ENCODE measurements at regions not wholly inside any gene's neighbourhood (a gene's known extent, or its start where the extent isn't known, plus 50 kb on each side); places are given as distances from the start of the nearest gene placed in this dataset.

DNA sequence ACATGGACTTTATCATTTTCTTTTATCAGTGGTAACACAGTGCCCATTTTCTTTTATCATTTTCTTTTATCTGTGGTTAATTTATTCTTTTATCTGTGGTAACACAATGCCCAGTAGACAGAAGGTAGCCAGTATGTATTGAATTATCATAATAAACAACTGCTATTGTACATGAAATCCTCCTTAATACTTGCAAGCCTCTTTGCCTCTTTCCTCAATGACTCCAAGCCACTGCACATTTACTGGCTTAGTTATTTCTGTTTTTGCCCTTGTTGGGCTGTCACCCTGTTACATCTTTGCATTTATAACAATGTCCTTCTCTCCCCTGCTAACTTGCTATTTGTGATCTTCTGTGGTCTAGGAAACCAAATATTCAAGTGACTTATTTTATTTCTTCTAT is 345.0 kb downstream of the ATP23 start:
- intact Hi-C loops (cut with DNase I): loop anchor here (10.0 kb wide), 1 partner anchor 182 kb away; no protein-coding TSS in a partner anchor
- DNase-seq (ENCODE audit: missing footprints) (no peak), ATAC-seq (no peak)

DNA sequence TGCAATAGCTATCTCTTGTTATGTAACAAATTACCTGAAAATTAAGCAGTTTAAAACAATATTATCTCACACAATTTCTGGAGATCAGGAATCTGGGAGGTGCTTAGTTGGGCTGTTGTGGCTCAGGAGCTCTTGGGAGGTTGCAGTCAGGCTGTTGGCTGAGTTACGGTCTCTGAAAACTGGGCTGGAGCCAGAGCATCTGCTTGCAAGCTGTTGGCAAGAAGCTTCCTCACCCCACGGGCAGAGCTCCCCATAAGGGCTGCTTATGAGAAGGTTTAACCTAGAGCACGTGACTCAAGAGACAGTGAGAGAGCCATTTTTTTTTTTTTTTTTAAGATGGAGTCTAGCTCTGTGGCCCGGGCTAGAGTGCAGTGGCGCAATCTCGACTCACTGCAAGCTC is 346.8 kb downstream of the ATP23 start:
- intact Hi-C loops (cut with DNase I): loop anchor here (10.0 kb wide), 1 partner anchor 183 kb away; no protein-coding TSS in a partner anchor
- ATAC-seq (peak; percentile 16), DNase-seq (ENCODE audit: missing footprints) (peak; percentile 44)

DNA sequence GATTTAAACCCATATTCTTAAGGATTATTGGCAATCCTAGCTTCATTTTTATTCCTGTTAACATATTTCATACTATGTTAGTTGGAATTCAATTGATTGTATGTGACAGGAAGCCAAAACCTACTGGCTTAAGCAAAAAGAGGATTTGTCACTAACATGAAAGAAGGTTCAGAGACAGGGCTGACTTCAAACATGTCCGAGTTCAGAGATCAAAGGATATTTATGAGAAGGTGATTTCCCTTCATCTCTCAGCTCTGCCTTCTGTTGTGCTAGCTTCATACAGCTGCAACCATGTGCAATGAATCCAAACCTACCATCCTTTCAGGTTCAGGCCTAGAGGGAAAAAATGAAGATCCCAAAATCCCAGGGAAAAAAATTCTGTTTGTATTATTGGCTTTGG is 349.7 kb downstream of the ATP23 start:
- intact Hi-C loops (cut with DNase I): no loop called here
- no peak for DNase-seq (ENCODE audit: missing footprints)
- ATAC-seq: no peak

DNA sequence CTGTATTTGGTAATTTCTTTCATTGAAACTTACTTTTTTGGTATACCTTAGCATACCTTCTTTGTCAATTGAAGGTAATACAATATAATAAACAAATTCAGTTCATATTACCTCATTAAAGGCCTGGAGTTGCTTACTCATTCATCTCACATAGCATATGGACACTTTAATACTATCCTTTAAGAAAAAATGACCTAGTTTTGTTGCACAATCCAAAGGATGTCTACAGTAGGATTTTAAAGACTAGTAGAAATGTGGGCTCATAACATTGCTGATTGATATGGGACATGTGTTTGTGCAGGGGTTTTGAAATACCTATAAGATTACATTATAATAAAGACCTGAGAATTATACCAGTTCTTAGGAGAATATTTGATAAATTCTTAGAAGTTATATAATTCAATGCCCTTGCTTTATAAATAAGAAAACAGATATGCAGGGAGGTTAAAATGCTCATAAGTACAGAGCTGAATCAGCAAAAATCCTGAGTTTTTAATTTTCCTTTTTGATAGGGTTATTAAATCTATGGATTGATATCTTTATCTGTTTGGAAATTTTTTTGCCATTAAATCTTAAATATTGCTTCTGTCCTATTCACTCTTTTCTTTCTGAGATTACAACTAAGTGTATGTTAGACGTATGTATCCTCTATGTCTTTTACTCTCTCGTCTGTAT is 352.1 kb downstream of the ATP23 start:
- intact Hi-C loops (cut with DNase I): no loop called here
- DNase-seq (ENCODE audit: missing footprints): no peak
- ATAC-seq: no peak

DNA sequence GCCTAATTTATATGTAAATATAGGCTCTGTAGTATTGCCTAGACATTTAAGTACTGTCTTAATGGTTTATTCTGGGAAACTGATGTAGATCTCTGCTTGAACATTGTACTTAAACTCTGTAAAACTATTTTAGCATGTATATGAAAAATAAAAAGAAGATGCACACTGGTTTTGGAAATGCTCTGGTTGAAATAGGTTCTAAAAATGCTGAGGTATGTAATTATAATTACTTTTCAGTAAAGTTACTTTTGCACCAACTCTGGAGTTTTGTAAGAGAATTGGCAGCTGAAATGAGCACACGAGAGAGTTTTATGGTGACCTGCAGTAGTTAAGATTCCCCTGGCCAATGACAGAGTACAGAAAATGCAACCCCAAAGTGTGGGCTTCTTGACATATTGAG is 353.9 kb downstream of the ATP23 start:
- no peak for DNase-seq (ENCODE audit: missing footprints)
- ATAC-seq: no peak
- intact Hi-C loops (cut with DNase I): no loop called here

DNA sequence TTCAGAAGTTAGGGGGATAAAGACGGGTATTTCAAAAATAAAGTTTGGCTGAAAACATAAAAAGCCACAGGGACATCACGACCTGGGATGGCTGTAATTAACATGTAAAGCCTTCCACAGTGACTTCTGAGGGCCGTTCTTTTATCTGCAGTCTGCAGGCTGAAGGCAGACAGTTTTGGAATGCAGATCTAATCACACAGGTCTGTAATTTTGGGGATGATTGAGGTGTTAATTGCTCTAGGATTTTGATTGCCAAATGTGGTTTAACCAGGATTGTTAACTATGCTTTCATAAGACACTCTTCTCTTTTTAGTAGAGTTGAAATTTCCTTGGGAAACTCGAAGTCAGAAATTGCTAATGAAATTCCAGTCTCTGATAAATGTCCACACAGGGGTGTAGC is 355.5 kb downstream of the ATP23 start:
- ATAC-seq (no peak), DNase-seq (ENCODE audit: missing footprints) (no peak)
- intact Hi-C loops (cut with DNase I): no loop called here

DNA sequence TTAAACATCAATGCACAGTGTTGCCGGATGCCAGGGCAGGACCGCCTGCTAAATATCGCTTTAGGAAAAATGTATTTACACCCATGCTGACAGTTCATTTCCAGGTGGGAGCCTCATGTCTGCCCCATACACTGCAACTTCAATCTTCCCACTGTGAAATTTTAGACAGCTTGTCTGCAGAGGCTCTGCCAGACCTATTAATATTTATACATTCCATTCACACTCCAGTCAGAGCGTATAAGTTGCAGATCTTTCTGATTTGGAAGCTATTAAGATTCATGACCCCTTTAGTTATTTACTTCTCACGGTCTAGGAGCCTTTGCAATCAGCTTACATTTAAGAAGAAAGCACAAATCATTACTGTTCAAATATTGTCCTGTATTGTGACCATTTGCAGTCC is 357.4 kb downstream of the ATP23 start:
- no peak for ATAC-seq
- DNase-seq (ENCODE audit: missing footprints): no peak
- intact Hi-C loops (cut with DNase I): no loop called here

DNA sequence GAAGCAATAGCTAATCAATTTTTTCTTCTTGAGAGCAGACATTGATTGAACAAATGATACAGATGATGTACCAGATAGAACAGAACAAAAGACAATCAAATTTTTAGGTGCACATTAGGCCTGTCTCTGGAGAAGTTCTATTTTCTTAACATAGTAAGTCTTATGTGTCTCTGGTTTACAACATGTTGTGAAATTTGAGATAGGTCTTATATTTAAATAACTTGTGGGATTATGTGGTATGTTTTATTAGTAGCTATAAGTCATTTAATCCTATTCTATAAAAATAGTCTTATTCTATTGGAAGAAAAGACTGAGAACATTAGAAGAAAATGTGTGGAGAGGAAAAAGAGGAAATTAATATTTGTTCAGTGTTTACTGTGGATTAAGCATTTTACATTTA is 358.0 kb downstream of the ATP23 start:
- intact Hi-C loops (cut with DNase I): no loop called here
- DNase-seq (ENCODE audit: missing footprints) (no peak), ATAC-seq (no peak)

DNA sequence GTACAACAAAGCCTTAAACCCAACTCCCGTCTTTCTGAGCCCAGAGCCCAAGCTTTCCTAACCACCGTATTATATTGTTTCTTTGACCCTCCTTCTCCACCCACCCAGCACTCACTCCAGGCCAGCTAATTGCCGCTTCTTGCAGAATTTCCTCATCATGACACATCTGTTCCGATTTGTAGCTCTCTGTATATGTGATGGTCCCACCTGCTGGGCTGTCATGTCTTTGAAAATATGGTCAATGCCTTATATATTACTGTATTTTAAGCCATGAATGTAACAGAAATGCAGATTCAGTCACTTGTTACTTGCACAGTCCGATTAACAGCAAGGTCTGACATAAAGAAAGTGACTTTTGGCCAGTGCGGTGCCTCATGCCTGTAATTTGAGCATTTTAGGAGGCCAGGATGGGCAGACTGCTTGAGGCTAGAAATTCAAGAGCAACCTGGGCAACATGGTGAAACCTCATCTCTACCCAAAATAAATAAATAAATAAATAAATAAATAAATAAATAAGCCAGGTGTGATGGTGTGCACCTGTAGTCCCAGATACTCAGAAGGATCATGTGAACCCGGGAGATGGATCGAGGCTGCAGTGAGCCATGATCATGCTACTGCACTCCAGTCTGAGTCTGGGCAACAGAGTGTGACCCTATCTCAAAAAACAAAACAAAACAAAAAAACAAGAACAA is 359.8 kb downstream of the ATP23 start:
- no peak for ATAC-seq
- no peak for DNase-seq (ENCODE audit: missing footprints)
- intact Hi-C loops (cut with DNase I): loop anchor here (10.0 kb wide), 2 partner anchors 126 to 316 kb away; no protein-coding TSS in a partner anchor

DNA sequence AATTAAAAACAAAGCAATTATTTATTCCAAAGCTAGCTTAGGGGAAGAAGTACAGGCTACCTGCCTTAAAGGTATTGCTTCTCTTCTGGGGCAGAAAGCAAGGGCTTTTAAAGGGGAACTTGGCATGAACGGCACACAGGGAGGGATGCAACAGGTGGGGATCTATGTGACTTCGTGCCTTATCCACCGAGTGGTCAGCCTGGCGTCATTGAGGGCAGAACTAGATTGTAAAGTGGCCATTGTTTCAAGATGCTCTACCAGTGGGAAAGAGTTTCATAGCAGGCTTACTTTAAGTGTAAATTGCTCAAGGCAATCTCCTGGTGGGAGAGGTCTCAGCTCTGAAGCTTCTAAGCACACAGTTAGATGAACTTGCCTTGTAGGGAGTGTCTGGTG is 360.4 kb downstream of the ATP23 start:
- intact Hi-C loops (cut with DNase I): loop anchor here (10.0 kb wide), 2 partner anchors 127 to 317 kb away; no protein-coding TSS in a partner anchor
- DNase-seq (ENCODE audit: missing footprints) (no peak), ATAC-seq (no peak)

DNA sequence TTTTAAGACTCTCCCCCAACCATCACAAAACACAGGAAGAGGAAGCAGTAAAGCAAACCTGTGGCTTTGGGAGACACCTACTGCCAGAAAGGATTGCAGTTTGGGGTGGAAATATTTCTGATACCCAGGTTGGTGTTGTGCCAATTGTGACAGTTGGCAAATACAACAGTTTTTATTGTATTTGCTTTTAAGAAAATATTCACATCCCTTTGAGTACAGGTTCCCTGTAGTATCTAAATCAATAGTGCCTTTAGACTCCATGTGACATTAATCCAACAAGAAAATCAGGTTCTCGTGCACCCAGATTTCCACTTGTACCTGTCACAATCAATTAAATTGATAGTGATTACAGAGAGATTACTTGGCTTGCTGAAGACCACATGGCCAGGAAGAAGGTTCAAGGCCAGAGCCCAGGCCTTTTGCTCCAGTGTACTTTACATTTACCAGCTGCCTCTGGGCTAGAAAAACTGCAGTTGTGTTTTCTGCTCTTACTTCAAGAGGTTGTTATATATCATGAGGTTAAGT is 361.2 kb downstream of the ATP23 start:
- no peak for ATAC-seq
- no peak for DNase-seq (ENCODE audit: missing footprints)
- intact Hi-C loops (cut with DNase I): loop anchor here (10.0 kb wide), 2 partner anchors 128 to 318 kb away; no protein-coding TSS in a partner anchor

DNA sequence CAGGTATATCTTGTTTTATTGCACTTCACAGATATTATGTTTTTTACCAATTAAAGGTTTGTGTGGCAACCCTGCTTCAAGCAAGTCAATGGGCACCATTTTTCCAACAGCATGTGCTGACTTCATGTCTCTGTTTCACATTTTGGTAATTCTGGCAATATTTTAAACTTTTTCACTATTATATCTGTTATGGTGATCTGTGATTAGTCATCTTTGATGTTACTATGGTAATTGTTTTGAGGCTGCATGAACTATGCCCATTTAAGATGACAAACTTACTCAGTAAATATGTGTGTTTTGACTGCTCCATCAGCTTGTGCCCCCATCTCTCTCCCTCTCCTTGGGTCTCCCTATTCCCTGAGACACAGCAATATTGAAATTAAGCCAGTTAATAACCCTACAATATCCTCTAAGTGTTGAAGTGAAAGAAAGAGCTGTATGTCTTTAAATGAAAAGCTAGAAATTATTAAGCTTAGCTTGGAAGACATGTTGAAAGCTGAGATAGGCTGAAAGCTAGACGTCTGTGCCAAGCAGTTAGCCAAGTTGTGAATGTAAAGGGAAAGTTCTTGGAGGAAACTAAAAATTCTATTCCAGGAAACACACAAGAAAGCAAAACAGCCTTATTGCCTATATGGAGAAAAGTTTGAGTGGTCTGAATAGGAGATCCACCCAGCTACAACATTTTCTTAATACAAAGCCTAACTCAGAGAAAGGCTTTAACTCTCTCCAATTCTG is 365.1 kb downstream of the ATP23 start:
- ATAC-seq (no peak), DNase-seq (ENCODE audit: missing footprints) (no peak)
- intact Hi-C loops (cut with DNase I): loop anchor here (10.0 kb wide), 2 partner anchors 132 to 322 kb away; no protein-coding TSS in a partner anchor

DNA sequence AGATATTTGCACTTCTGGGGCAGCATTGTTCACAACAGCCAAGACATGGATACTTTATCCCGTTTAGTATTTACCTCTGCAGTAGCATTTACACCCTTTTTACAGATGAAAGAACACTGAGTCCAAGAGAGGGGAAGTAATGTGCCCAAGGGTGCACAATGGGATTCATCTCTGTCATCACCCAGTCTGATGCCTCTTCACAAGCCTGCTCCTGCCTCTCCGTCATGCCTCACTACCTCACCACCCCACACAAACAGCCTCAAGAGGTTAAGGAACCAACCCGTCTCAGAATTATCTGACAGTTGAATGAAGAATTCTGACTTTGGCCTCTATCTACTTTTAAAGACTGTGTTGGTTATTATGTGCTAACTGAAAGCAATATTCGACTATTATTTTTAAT is 368.4 kb downstream of the ATP23 start:
- ATAC-seq (no peak), DNase-seq (ENCODE audit: missing footprints) (no peak)
- intact Hi-C loops (cut with DNase I): loop anchor here (10.0 kb wide), 2 partner anchors 135 to 325 kb away; no protein-coding TSS in a partner anchor

DNA sequence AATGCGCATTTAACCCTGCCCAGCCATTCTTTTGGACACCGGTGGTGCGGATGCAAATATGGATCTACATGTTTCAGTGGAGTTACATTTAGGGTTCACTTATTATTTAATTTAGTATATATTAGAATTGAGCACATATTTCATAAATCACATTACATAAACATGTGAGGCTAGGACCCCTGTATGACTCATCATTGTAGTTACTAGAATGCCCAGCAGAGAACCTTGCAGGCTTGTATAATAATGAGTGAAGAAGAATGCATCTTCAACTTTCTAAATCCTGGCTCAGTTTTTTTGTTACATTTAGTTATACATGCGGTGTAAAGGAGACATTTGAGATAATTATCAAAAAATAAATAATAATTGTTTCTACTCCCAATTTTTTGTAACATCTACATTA is 369.0 kb downstream of the ATP23 start:
- ATAC-seq: no peak
- intact Hi-C loops (cut with DNase I): no loop called here
- DNase-seq (ENCODE audit: missing footprints): no peak

DNA sequence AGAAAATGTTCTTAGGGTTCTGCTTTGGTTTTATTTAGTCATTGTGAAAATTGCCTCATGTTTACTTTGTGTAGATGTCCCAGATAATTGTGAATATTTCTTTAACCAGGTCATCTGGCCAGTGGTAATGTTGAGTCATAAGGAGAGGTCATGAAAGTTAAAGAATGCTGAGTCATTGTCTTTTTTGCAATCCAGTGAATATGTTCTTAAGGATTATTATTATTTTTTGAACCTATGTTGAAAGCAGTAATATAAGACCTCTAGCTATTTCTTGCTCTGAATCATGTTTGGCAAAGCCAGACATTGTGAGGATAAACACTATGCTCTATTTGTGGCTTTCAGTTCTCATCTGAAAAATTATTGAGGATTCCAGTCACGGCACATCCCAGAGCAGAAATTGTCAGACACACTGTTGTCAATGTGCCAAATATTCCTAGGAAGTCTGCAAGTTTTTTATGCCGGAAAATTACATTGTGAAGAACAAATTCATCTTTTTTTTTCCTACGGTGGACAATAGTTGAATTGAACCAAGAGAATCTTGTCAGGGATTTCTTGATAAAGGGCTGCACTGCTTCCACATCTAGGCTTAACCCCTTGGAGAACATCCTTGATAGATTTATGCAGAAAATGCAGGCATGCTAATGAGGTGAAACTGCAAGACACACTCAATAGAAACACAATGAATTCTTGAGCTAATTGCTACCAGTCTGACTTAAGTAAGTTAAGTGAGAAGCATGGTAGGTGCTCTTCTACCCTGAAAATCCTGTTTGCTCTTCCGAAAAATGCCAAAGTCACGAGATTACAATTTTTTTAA is 369.6 kb downstream of the ATP23 start:
- intact Hi-C loops (cut with DNase I): no loop called here
- ATAC-seq (no peak), DNase-seq (ENCODE audit: missing footprints) (no peak)

DNA sequence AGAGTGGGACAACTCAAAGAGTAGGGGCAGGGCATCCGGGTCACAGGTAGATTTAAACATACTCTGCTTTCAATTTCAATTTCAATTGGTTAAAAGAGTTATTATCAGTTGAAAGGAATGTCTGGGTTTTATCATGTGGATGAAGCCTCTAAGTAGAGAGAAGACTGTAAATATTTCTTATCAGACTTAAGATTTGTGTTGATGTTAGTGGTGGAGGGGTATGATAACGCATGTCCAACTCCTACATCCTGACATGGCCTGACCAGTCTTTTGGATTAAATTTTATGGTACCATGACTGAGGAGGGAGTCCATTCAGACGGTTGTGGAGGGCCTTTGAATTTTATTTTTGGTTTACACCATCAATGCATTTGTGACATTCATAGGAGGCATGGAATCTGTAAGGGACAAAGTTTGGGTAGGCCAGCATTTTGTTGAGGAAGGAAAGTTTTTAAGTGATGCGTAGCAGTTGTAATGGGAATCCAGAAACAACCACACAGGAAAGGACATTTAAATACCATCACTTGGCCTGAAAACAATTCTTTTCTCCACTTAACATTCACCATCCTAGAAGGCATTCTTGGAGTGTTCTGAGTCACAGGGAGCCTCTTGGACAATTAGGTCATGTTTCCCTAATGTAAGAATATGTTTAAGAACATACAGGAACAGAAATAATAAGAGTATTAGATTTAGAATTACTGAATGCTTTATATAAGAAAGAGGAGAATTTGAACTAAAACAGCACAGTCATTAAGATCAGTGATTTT is 371.9 kb downstream of the ATP23 start:
- intact Hi-C loops (cut with DNase I): no loop called here
- no peak for DNase-seq (ENCODE audit: missing footprints)
- ATAC-seq: no peak

DNA sequence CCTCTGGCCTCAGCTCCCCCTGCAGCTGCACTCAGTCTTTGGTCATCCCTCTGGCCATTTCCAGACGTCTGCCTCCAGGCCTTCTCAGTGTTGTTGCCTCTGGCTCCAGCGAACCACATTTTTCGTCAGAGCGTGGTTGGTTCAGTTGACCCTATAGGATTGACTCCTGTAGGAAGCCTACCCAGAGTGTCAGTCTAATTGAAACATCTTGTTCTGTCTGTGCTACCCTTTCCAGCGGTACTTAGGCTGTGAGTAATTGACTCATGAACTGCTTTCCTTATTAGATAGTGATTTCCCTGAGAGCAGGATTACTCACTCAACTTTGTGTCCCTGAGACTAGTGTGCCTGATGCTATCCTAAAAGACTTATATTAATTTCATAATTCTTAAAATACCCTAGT is 373.2 kb downstream of the ATP23 start:
- DNase-seq (ENCODE audit: missing footprints) (no peak), ATAC-seq (no peak)
- intact Hi-C loops (cut with DNase I): no loop called here

DNA sequence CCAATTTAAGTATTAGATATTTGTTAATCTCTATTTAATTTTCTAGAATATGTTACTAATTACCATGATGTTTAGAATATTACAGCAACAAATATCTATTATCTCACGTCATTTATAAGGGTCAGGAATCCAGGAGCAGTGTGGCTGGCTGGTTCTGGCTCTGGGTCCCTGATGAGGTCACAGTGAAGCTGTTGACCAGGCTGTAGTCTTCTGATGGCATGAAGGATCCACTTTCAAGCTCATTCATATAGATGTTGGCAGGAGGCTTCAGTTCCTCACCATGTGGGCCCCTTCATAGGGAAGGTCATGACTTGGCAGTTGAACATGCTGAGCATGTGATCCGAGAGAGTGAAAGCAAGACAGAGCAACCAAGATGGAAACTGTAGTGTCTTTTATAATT is 375.6 kb downstream of the ATP23 start:
- DNase-seq (ENCODE audit: missing footprints): no peak
- intact Hi-C loops (cut with DNase I): no loop called here
- no peak for ATAC-seq
